Stimulated activated naive CD4-positive, alpha-beta T cell treated with Interleukin-2 at 50 U/mL for 16 hours (primary cell): ENCODE measurements at regions not wholly inside any gene's neighbourhood (a gene's known extent, or its start where the extent isn't known, plus 50 kb on each side); places are given as distances from the start of the nearest gene placed in this dataset.
"Not testable (repeated sequence)": the region's sequence is repeated elsewhere in the genome, so short reads cannot be mapped to it uniquely, and the experiment has no call there.

Source experiments
- DNase-seq: peaks from one replicate; lab custom pipeline; 2025; lab: John Stamatoyannopoulos, UW

GRCh38 chr5:79924936-79925893, 65.8 kb downstream of the MTX3 start:
- no peak for DNase-seq

- DNase-seq, result no peak
These were observed 67.6 kb downstream of the MTX3 start for GRCh38 chr5:79923431-79923830.

GRCh38 chr5:79922626-79923025, 68.4 kb downstream of the MTX3 start:
- DNase-seq, result no peak

GRCh38 chr5:79907452-79907851, 83.6 kb downstream of the MTX3 start:
- DNase-seq, result not testable (repeated sequence)

- not testable (repeated sequence) for DNase-seq
These were observed 88.5 kb downstream of the MTX3 start for GRCh38 chr5:79902571-79902970.

GRCh38 chr5:79901631-79902030, 89.4 kb downstream of the MTX3 start:
- DNase-seq, result no peak

GRCh38 chr5:79898611-79899010, 92.5 kb downstream of the MTX3 start:
- no peak for DNase-seq

GRCh38 chr5:79893976-79894375, 97.1 kb downstream of the MTX3 start:
- DNase-seq, result no peak

- no peak for DNase-seq
These were observed 97.6 kb downstream of the MTX3 start for GRCh38 chr5:79893485-79893884.

GRCh38 chr5:79890930-79891249, 100.2 kb downstream of the MTX3 start:
- no peak for DNase-seq

- DNase-seq, result no peak
These were observed 100.7 kb downstream of the MTX3 start for GRCh38 chr5:79890119-79890929.

- DNase-seq, result no peak
These were observed 102.4 kb downstream of the MTX3 start for GRCh38 chr5:79888643-79889042.

GRCh38 chr5:79886925-79887655, 104.0 kb downstream of the MTX3 start:
- no peak for DNase-seq

- DNase-seq, result no peak
These were observed 104.6 kb downstream of the MTX3 start for GRCh38 chr5:79886456-79886855.

GRCh38 chr5:79879880-79880279, 111.2 kb downstream of the MTX3 start:
- DNase-seq, result not testable (repeated sequence)

GRCh38 chr5:79878721-79879336, 112.2 kb downstream of the MTX3 start:
- no peak for DNase-seq

- DNase-seq, result no peak
These were observed 112.9 kb downstream of the MTX3 start for GRCh38 chr5:79878136-79878679.

GRCh38 chr5:79876456-79876855, 114.6 kb downstream of the MTX3 start:
- DNase-seq, result no peak

- no peak for DNase-seq
These were observed 115.8 kb downstream of the MTX3 start for GRCh38 chr5:79875230-79875629.

GRCh38 chr5:79873187-79873586, 117.9 kb downstream of the MTX3 start:
- DNase-seq, result no peak

- no peak for DNase-seq
These were observed 118.8 kb downstream of the MTX3 start for GRCh38 chr5:79872291-79872690.
